ENCODE measurements at regions not wholly inside any gene's neighbourhood (a gene's known extent, or its start where the extent isn't known, plus 50 kb on each side); places are given as distances from the start of the nearest gene placed in this dataset.

DNA sequence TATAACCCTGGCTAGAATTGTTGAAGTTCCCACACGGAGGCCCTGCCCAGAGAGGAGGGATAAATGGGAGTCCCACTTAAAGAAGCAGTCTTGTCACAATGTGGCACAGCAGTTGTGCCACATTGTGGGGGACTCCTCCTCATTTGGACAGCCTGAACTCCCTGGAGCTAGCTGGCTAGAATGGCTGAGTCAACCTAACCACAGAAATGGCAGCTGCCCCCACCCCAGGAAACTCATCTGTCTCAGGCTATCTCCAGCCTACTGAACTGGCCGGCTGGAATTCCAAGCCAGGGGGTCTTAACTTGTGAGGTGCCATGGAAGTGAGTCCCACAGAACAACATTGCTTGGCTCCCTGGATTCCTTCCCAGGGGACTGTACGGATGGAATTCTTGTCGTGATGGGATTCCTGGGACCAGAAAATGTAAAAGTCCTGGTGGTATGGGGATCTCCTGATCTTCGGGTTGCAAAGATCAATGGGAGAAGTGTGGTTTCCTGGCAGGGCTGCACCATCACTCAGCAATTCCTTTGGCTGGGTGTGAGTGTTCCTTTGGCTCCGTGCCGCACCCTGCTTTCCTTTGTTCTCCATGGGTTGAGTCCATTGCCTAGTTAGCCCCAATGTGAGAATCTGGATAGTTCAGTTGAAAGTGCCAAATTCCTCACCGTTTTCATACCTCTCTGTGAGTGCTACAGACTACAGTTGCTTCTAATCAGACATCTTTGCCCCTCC lies 791.2 kb upstream of the FAT3 start:
- TF ChIP-seq, protein P1, sequence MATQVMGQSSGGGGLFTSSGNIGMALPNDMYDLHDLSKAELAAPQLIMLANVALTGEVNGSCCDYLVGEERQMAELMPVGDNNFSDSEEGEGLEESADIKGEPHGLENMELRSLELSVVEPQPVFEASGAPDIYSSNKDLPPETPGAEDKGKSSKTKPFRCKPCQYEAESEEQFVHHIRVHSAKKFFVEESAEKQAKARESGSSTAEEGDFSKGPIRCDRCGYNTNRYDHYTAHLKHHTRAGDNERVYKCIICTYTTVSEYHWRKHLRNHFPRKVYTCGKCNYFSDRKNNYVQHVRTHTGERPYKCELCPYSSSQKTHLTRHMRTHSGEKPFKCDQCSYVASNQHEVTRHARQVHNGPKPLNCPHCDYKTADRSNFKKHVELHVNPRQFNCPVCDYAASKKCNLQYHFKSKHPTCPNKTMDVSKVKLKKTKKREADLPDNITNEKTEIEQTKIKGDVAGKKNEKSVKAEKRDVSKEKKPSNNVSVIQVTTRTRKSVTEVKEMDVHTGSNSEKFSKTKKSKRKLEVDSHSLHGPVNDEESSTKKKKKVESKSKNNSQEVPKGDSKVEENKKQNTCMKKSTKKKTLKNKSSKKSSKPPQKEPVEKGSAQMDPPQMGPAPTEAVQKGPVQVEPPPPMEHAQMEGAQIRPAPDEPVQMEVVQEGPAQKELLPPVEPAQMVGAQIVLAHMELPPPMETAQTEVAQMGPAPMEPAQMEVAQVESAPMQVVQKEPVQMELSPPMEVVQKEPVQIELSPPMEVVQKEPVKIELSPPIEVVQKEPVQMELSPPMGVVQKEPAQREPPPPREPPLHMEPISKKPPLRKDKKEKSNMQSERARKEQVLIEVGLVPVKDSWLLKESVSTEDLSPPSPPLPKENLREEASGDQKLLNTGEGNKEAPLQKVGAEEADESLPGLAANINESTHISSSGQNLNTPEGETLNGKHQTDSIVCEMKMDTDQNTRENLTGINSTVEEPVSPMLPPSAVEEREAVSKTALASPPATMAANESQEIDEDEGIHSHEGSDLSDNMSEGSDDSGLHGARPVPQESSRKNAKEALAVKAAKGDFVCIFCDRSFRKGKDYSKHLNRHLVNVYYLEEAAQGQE (IDR thresholded peaks at IDR 0.05; ENCODE audit: insufficient read depth in 1 of 2, low read depth in 2 of 2, low read length in 2 of 2) = no peak
- TF ChIP-seq SIN3A (IDR thresholded peaks at IDR 0.05; ENCODE audit: borderline replicate concordance, insufficient read depth, low read length) (no peak), POLR2AphosphoS5 (IDR thresholded peaks at IDR 0.05; ENCODE audit: low read depth, low read length) (no peak)
